Hepatocyte (in vitro differentiated cells): ENCODE measurements at regions not wholly inside any gene's neighbourhood (a gene's known extent, or its start where the extent isn't known, plus 50 kb on each side); places are given as distances from the start of the nearest gene placed in this dataset.

Source experiments
- DNase-seq: peaks from one replicate; pipeline ENCODE4 v3.0.0-alpha.2; 2016; ENCODE audit warnings: low spot score
- H2AFZ ChIP-seq: fragments of 200-600 bp; sonication (generic); 2 replicates; pipeline ENCODE4 v1.6.0; 2016; ENCODE audit warnings: antibody characterized with exemption, mild to moderate bottlenecking
- H3K27ac ChIP-seq: fragments of 200-600 bp; sonication (generic); 2 replicates; pipeline ENCODE4 v1.5.1; 2016; ENCODE audit warnings: mild to moderate bottlenecking
- H3K27me3 ChIP-seq: fragments of 200-600 bp; sonication (generic); 2 replicates; pipeline ENCODE4 v1.6.1; 2016
- H3K36me3 ChIP-seq: fragments of 200-600 bp; sonication (generic); replicated peaks from 2 replicates; pipeline ENCODE4 v1.5.1; 2016; ENCODE audit warnings: low read depth; ENCODE audit not compliant: insufficient read depth
- H3K4me1 ChIP-seq: fragments of 200-600 bp; sonication (generic); 2 replicates; pipeline ENCODE4 v1.5.1; 2016; ENCODE audit warnings: mild to moderate bottlenecking, moderate library complexity; ENCODE audit not compliant: insufficient read depth
- H3K4me2 ChIP-seq: fragments of 200-600 bp; sonication (generic); 2 replicates; pipeline ENCODE4 v1.6.0; 2016
- H3K4me3 ChIP-seq: fragments of 200-600 bp; sonication (generic); 2 replicates; pipeline ENCODE4 v1.5.1; 2016; ENCODE audit warnings: mild to moderate bottlenecking
- H3K79me2 ChIP-seq: fragments of 200-600 bp; sonication (generic); 2 replicates; pipeline ENCODE4 v1.6.0; 2017; ENCODE audit warnings: mild to moderate bottlenecking
- H3K9me2 ChIP-seq: fragments of 200-600 bp; sonication (generic); replicated peaks from 2 replicates; pipeline ENCODE4 v1.6.0; 2017; ENCODE audit warnings: mild to moderate bottlenecking; ENCODE audit not compliant: insufficient read depth
- H3K9me3 ChIP-seq: fragments of 200-600 bp; sonication (generic); 2 replicates; pipeline ENCODE4 v1.5.1; 2016; ENCODE audit warnings: low read depth, mild to moderate bottlenecking
- H4K20me1 ChIP-seq: fragments of 200-600 bp; sonication (generic); 2 replicates; pipeline ENCODE4 v1.6.0; 2016; ENCODE audit warnings: mild to moderate bottlenecking; ENCODE audit not compliant: insufficient read depth, poor library complexity, severe bottlenecking
- EZH2 ChIP-seq: fragments of 200-600 bp; sonication (generic); IDR thresholded peaks from 2 replicates; pipeline ENCODE4 v1.6.1; 2016; ENCODE audit warnings: antibody characterized with exemption, mild to moderate bottlenecking, borderline replicate concordance
- EZH2phosphoT487 ChIP-seq: fragments of 200-600 bp; sonication (generic); IDR thresholded peaks from one replicate; pipeline ENCODE4 v1.6.1; 2018; ENCODE audit warnings: antibody characterized with exemption, mild to moderate bottlenecking, low read depth, moderate library complexity; ENCODE audit not compliant: unreplicated experiment, severe bottlenecking
- WGBS: methylation state at CpG from one replicate; pipeline ENCODE4 v1.1.6; 2016; ENCODE audit warnings: low lambda C conversion rate; ENCODE audit errors: missing lambda C conversion rate; 5-methylcytosine and 5-hydroxymethylcytosine counted together
- TF ChIP-seq, protein P1 (sequence below): fragments of 200-600 bp; sonication (generic); IDR thresholded peaks from 2 replicates; pipeline ENCODE4 v1.5.1; 2016; ENCODE audit warnings: antibody characterized with exemption, mild to moderate bottlenecking; ENCODE audit not compliant: poor library complexity

GRCh38 chr5:2506603-2507002 is 244.9 kb downstream of the IRX2 start:
- TF ChIP-seq EZH2phosphoT487 (no peak), EZH2 (no peak)
- TF ChIP-seq, protein P1, sequence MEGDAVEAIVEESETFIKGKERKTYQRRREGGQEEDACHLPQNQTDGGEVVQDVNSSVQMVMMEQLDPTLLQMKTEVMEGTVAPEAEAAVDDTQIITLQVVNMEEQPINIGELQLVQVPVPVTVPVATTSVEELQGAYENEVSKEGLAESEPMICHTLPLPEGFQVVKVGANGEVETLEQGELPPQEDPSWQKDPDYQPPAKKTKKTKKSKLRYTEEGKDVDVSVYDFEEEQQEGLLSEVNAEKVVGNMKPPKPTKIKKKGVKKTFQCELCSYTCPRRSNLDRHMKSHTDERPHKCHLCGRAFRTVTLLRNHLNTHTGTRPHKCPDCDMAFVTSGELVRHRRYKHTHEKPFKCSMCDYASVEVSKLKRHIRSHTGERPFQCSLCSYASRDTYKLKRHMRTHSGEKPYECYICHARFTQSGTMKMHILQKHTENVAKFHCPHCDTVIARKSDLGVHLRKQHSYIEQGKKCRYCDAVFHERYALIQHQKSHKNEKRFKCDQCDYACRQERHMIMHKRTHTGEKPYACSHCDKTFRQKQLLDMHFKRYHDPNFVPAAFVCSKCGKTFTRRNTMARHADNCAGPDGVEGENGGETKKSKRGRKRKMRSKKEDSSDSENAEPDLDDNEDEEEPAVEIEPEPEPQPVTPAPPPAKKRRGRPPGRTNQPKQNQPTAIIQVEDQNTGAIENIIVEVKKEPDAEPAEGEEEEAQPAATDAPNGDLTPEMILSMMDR, result no peak
- H3K27me3 ChIP-seq, result no peaks in the 10 kb centered on the region
- no peak overlapping the region for H3K4me2 ChIP-seq
- H3K27ac ChIP-seq, result no peak overlapping the region
- no peaks in the 10 kb centered on the region for H3K36me3 ChIP-seq
- no peaks in the 10 kb centered on the region for H3K4me1 ChIP-seq
- no peaks in the 10 kb centered on the region for H3K79me2 ChIP-seq
- 84% methylated on average over 7 of the region's 7 CpGs for WGBS
- no peak overlapping the region for H2AFZ ChIP-seq
- no peaks in the 10 kb centered on the region for H3K9me2 ChIP-seq
- no peak overlapping the region for H3K4me3 ChIP-seq
- no peaks in the 10 kb centered on the region for H4K20me1 ChIP-seq
- H3K9me3 ChIP-seq, result no peaks in the 10 kb centered on the region
- no peak for DNase-seq

DNA sequence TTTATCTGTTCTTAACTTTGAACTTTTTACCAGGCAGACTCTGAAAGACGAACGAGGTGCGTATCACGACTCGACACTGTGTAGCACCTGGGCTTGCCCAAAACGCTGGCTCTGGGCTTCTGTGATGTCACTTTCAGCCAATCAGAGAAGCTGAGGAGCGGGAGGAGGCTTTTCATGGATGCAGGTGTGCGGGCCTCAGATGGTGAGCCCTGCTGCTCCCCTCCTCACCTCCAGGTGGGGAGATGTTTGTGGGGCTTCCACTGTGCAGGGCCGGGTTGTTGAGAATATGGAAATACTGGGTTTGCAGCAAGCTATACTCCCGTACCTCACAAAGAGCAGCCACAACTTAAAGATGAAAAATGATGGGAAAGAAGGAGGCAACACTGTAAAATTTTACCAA is 246.3 kb downstream of the IRX2 start:
- Histone ChIP-seq H2AFZ (no peak overlapping the region), H3K4me2 (no peak overlapping the region), H3K79me2 (no peaks in the 10 kb centered on the region), H3K4me3 (no peak overlapping the region), H3K27ac (no peak overlapping the region), H3K4me1 (no peaks in the 10 kb centered on the region), H3K9me3 (no peaks in the 10 kb centered on the region), H3K36me3 (no peaks in the 10 kb centered on the region), H4K20me1 (no peaks in the 10 kb centered on the region), H3K9me2 (no peaks in the 10 kb centered on the region), H3K27me3 (no peaks in the 10 kb centered on the region)
- TF ChIP-seq EZH2phosphoT487, result no peak
- TF ChIP-seq EZH2, result no peak
- TF ChIP-seq, protein P1, result no peak
- WGBS, result 85% methylated on average over 10 of the region's 10 CpGs
- no peak for DNase-seq

DNA sequence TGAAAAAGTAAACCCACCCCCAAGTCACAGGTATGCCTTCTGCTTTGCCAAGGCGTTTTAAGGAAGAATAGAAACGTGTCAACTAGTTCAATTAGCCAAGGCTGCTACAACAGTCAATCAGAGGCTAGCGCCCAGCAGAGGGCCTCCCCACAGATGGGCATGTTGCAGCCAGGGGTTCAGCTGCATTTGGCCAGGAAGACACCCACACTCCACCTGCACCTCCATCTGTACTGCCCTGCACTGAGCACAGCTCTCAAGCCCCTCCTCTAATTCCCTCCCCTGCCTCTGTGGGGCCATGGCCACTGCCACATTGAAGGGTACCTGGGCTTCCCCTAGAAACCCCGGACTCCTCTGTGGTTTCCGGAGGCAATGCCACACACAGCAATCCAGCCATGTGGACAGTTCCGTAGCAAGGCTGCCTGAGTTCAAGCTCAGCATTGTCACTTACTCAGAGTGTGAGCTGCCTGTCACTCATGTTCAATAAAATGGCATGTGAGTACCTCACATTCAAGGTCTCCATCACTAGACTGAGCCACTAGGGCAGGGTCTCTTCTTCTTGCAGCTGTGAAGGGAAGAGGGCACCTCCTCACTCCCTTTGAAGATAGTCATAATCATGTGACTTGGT is 248.4 kb downstream of the IRX2 start:
- no peak overlapping the region for H2AFZ ChIP-seq

More for the DNA sequence above, 248.4 kb downstream of the IRX2 start:
- H3K4me1 ChIP-seq, result no peaks in the 10 kb centered on the region
- no peaks in the 10 kb centered on the region for H4K20me1 ChIP-seq
- WGBS, result 84% methylated on average over 6 of the region's 6 CpGs
- no peaks in the 10 kb centered on the region for H3K9me3 ChIP-seq
- no peaks in the 10 kb centered on the region for H3K79me2 ChIP-seq
- no peak overlapping the region for H3K27ac ChIP-seq
- no peak overlapping the region for H3K4me2 ChIP-seq
- DNase-seq, result no peak
- no peaks in the 10 kb centered on the region for H3K9me2 ChIP-seq
- H3K27me3 ChIP-seq, result no peaks in the 10 kb centered on the region
- TF ChIP-seq, protein P1, result no peak
- TF ChIP-seq EZH2 (no peak), EZH2phosphoT487 (no peak)
- no peaks in the 10 kb centered on the region for H3K36me3 ChIP-seq
- no peak overlapping the region for H3K4me3 ChIP-seq
